GM12878 (cell line): ENCODE measurements at regions not wholly inside any gene's neighbourhood (a gene's known extent, or its start where the extent isn't known, plus 50 kb on each side); places are given as distances from the start of the nearest gene placed in this dataset.

Experiments used
- CBFB ChIP-seq: IDR thresholded peaks from 2 replicates; pipeline ENCODE4 v1.6.1; 2016; ENCODE audit warnings: antibody characterized with exemption, low read depth
- CTCF ChIP-seq, 3 experiments: IDR thresholded peaks in 2 of 3; conservative IDR thresholded peaks in 1 of 3; 2 replicates each; pipeline ENCODE4 v1.5.1; 2011; ENCODE audit warnings: low read depth in 3 of 3, low read length in 3 of 3, mild to moderate bottlenecking in 3 of 3, control low read depth in 2 of 3, moderate library complexity in 2 of 3, inconsistent platforms in 1 of 3, mixed read lengths in 1 of 3; ENCODE audit not compliant: control insufficient read depth in 2 of 3, insufficient read depth in 1 of 3; ENCODE audit errors: extremely low read depth in 1 of 3
- EZH2 ChIP-seq: IDR thresholded peaks from 2 replicates; pipeline ENCODE4 v1.6.1; 2012; ENCODE audit warnings: low read depth, mild to moderate bottlenecking, control low read depth, inconsistent platforms, low read length, borderline replicate concordance; ENCODE audit not compliant: control insufficient read depth
- KLF5 ChIP-seq: fragments of 450-650 bp; IDR thresholded peaks from 2 replicates; pipeline ENCODE4 v1.6.1; 2014; ENCODE audit warnings: mild to moderate bottlenecking; ENCODE audit not compliant: partially characterized antibody
- MAX ChIP-seq: IDR thresholded peaks from 2 replicates; pipeline ENCODE4 v1.6.1; 2012; ENCODE audit warnings: low read depth, low read length, improper control_type of control experiment
- MEF2A ChIP-seq: IDR thresholded peaks from 2 replicates; pipeline ENCODE4 v1.6.1; 2011; ENCODE audit warnings: low read depth, mild to moderate bottlenecking, low read length, moderate library complexity; ENCODE audit not compliant: insufficient read depth
- NFIC ChIP-seq: IDR thresholded peaks from 2 replicates; pipeline ENCODE4 v1.6.1; 2012; ENCODE audit warnings: low read depth, mild to moderate bottlenecking, inconsistent platforms, low read length, moderate library complexity
- SRF ChIP-seq, 2 experiments: IDR thresholded peaks; 2 replicates each; pipeline ENCODE4 v1.6.1; 2011; ENCODE audit warnings: low read depth in 2 of 2, low read length in 2 of 2, mild to moderate bottlenecking in 1 of 2, moderate library complexity in 1 of 2

GRCh38 chr1:232172563-232172962 lies 457.4 kb downstream of the SIPA1L2 start:
- TF ChIP-seq CTCF (IDR thresholded peaks at IDR 0.05 in 2 of 3, conservative IDR thresholded peaks at IDR 0.05 in 1 of 3; ENCODE audit: control insufficient read depth in 2 of 3, extremely low read depth in 1 of 3, insufficient read depth in 1 of 3, low read depth in 3 of 3, low read length in 3 of 3): no peak
- TF ChIP-seq EZH2: no peak
- TF ChIP-seq MAX: no peak
- no peak for TF ChIP-seq SRF (IDR thresholded peaks at IDR 0.05; ENCODE audit: low read depth in 2 of 2, low read length in 2 of 2)
- TF ChIP-seq MEF2A: no peak
- TF ChIP-seq NFIC: no peak
- no peak for TF ChIP-seq KLF5
- TF ChIP-seq CBFB: no peak
